Loucy (cell line): ENCODE measurements at regions not wholly inside any gene's neighbourhood (a gene's known extent, or its start where the extent isn't known, plus 50 kb on each side); places are given as distances from the start of the nearest gene placed in this dataset.

Experiments
- CTCF ChIP-seq: fragments of 200-600 bp; sonication (generic); conservative IDR thresholded peaks from 2 replicates; pipeline ENCODE4 v1.5.1; 2014; ENCODE audit warnings: mild to moderate bottlenecking, antibody characterized with exemption, low read length
- EZH2phosphoT487 ChIP-seq: fragments of 200-600 bp; IDR thresholded peaks from 2 replicates; pipeline ENCODE4 v1.6.1; 2018; ENCODE audit warnings: antibody characterized with exemption, mild to moderate bottlenecking, moderate library complexity, borderline replicate concordance

DNA sequence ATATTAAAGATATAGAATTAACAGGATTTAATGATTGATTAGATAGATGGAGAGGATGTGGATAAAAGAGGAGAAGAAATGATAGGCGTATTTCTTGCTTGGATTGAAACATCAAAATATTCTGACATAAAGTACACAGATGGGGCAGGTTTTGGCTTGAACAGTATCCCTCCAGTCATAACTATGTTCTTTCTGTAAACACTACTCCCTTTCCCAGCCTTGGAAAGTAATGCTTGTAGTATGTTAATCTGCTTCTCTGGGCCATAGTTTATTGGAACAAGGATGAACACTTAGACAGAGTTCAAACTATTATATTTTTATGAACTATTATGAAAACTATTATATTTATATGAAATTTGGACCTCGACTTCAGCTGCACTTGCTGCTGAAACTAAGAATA, 419.2 kb downstream of the AASDHPPT start:
- TF ChIP-seq CTCF (no peak), EZH2phosphoT487 (no peak)
